ENCODE measurements at regions not wholly inside any gene's neighbourhood (a gene's known extent, or its start where the extent isn't known, plus 50 kb on each side); places are given as distances from the start of the nearest gene placed in this dataset.

DNA sequence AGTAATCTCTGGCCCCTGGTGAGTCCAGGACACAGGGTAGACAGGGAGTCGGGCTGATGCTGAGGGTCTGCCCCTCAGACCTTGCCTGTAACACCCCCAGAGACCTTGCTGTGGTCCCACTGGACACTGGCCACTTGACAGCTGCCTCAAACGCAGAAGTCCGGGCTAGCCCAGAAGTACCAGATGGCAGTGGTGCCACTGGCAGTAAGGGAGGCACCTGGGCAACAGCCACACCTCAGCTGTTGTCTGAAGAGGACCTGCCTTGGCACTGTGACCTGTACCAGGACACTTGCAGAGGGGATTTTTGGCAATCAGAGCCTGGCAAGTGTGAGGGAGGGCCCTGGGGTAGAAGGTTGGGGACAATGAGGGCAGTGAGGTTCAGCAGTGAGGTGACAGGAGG lies 63.3 kb upstream of the UXT start:
- TF ChIP-seq, protein P1, sequence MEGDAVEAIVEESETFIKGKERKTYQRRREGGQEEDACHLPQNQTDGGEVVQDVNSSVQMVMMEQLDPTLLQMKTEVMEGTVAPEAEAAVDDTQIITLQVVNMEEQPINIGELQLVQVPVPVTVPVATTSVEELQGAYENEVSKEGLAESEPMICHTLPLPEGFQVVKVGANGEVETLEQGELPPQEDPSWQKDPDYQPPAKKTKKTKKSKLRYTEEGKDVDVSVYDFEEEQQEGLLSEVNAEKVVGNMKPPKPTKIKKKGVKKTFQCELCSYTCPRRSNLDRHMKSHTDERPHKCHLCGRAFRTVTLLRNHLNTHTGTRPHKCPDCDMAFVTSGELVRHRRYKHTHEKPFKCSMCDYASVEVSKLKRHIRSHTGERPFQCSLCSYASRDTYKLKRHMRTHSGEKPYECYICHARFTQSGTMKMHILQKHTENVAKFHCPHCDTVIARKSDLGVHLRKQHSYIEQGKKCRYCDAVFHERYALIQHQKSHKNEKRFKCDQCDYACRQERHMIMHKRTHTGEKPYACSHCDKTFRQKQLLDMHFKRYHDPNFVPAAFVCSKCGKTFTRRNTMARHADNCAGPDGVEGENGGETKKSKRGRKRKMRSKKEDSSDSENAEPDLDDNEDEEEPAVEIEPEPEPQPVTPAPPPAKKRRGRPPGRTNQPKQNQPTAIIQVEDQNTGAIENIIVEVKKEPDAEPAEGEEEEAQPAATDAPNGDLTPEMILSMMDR (IDR thresholded peaks at IDR 0.05; ENCODE audit: borderline replicate concordance, extremely low read depth, low read length, poor library complexity, severe bottlenecking) = no peak
- no peak for TF ChIP-seq EZH2 (IDR thresholded peaks at IDR 0.05; ENCODE audit: borderline replicate concordance, low read depth, low read length, severe bottlenecking)

Data from DND-41 (cell line).